Pulmonary artery endothelial cell (primary cell): ENCODE measurements at regions not wholly inside any gene's neighbourhood (a gene's known extent, or its start where the extent isn't known, plus 50 kb on each side); places are given as distances from the start of the nearest gene placed in this dataset.

Experiments
- DNase-seq: peaks from one replicate; pipeline ENCODE4 v3.0.0-alpha.2; 2011; ENCODE audit warnings: low read depth, low spot score

DNA sequence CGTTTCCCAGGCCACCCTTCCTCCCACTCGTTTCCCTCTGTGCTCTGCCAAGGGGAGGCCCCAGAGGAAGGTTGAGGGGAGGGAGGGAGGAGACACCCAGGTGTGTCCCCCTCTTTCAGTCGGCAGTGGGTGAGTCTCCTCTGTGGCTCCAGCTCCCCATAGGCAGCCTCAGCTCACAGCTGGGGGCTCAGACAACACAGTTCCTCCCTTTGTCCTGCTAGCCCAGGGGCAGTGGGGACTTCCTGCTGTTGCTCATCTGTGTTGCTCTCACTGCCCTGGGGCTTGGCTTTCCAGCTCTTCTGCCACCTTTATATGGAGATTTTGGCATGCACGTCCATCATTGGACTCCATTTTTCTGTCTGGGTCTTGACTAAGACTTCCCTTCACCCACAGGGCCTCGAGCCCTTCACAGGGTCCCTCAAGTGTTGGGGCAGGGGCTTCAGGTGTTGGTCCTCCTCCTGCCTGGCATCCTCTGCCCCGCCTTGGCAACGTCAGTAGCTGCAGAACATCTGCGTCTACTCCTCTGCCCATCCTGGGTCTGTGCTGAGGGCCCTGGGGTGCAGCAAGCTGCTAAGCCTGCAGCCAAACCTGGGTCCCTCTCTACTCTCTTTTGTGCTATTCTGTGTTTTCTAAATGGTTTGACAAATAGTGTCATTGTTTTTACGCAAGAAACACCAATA is 190.6 kb upstream of the PMEPA1 start:
- DNase-seq: no peak

DNA sequence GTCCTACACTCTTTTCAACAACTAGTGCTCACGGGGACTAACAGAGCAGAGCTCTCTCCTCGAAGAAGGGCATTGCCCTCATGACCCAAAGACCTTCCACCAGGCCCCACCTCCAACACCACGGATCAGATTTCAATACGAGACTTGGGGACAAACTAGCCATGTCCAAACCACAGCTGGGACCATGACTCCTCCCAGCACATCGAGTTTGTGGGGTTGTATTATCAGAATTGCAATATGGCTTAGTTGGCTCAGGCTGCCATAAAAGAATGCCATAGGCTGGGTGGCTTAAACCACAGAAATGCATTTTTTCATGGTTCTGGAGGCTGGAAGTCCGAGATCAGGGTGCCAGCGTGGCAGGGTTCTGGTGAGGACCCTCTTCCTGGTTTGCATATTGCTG is 189.7 kb upstream of the PMEPA1 start:
- DNase-seq: no peak

DNA sequence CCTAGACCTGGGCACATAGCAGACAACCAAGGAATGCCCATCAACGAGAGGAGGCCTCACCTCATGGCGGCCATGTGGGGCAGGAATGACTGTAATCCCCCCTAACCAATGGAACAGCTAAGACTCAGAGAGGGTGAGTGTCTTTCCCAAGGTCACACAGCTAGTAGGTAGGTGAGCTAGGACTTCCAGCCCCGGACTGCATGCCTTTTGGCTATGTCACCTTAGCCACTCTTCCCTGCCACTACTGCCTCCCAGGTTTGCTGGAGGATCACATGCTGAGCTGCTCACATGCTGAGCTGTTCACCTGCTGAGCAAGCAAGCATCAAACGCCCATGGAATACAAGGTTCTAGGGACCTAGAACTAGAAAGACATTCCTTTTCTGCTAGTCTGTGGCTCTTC is 188.5 kb upstream of the PMEPA1 start:
- no peak for DNase-seq

DNA sequence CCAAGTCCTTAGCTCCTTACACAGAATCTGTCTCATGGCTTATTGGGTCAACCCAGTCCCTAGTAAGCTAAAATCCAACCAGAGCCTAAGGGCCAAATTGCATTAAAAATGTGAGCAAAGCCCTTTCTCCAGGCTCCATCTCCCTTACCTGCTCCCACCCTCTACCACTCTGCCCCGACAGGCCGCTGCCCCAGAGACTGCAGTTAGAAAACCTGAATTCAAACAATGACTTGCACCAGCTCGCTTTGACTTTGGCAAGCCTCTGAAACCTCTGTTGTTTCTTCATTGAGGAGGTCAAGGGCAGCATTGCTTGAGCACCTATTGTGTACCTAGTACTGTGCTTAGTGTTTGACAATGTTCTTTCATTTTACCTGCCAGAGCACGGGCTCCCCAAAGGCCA is 188.1 kb upstream of the PMEPA1 start:
- no peak for DNase-seq

DNA sequence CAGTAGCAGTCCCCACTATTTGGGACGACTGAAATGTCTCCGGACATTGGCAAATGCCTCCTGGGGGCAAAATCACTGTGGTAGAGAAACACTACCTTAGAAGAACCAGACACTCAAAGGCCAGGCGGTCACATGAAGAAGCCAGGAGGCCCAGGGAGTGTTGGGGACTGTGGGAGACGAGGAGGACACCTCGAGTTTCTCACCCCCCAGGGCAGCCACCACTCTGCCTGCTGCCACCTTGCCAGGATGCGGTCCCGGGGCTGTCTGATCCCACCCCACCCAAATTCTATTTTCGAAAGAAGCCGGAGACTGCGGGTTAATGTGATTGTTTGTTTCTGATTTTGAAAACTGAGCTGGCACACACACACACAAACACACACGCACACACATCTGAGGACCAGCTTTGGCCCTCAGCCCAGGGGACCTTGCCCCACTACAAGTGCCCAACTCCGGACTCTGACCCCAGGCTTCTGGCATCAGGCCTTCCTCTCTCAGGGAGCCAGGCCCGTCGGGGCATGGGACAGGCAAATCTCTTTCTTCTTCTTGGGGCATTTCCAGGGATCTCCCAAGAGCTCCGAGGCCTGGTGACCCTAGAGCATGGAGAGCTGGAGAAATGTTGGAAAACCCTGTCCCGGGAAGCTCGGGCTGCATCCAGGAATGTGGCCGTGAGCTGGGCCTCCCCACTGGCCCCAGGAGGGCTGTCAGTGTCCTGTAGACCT is 187.5 kb upstream of the PMEPA1 start:
- no peak for DNase-seq

DNA sequence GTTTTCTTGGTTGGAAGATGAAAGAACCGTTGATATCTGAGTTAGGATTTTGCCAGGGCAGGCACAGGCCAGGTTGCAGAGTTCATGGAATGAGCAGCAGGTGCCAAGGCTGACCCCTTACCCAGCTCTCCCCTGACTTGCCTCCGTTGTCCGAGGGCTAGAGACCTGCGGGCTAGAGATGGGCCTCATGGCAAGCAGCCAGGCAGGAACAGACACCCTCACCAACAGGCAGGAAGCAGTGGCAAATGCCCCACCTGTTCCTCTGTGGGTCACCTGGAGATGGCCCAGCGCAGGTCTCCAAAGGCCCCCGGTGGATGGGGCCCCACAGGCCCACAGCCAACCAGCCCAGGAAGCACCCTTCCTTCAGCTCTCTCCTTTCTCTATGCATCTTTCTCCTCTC is 186.7 kb upstream of the PMEPA1 start:
- no peak for DNase-seq

DNA sequence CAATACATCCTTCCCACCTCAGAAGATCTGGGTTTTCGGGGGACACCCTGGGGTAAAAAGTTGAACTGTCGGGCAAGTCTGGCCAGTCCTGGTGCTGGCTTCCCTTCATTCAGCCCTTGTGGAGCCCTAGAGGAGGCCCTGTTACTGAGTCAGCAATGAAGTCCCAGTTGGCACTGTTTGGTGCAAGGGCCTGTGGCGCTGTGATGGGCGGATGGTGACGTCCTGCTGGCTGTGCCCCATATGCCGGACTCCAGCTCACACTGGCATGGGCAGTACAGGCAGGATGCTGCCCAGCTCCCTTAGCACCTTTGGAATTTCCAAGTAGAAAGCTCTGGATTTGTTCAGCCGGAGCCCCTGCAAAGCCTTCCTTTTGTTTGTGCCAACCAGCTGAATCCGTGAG is 186.2 kb upstream of the PMEPA1 start:
- no peak for DNase-seq

DNA sequence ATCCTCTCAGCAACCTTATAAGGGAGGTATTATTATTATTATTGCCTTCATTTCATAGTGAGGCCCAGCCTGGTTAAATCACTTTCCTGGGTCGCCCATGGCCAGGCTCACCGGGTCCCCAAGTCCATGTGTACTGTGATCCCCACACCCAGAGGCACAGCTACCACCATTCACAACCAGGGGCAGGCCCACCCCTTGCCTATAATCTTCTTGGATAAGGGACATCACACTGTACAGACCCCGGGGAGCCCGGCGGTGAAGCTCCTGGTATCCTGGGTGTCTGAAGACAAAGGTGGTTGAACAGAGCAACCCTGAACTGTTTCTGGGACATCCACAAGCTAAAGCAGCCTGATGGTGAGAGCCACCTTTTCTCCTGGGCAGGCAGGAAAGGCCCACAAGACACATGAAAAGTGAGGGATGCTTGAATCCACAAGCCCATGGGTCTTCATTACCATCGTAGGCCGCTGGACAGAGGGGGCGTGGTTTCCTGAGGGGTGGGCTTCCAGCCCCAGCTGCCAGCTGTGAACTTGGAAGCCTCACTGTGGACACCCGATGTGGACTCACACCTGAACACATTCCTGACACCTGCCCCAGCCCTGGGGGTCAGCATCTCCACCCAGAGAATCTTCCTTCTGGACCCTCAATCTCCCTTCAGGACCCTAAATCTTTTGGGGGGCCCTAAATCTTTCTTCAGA is 185.5 kb upstream of the PMEPA1 start:
- DNase-seq: no peak

DNA sequence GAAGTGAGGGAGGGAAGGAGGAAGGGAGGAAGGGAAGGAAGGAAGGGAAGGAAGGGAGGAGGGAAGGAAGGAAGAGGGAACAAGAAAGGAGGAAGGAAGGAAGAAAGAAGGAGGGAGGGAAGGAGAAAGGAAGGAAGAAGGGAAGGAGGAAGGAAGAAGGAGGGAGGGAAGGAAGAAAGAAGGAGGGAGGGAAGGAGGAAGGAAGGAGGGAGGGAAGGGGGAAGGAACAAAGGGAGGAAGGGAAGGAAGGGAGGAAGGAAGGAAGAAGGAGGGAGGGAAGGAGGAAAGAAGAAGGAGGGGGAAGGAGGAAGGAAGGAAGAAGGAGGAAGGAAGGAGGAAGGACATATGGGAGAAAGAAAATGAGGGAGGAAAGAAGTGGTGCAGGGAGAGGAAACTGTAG is 184.7 kb upstream of the PMEPA1 start:
- no peak for DNase-seq

DNA sequence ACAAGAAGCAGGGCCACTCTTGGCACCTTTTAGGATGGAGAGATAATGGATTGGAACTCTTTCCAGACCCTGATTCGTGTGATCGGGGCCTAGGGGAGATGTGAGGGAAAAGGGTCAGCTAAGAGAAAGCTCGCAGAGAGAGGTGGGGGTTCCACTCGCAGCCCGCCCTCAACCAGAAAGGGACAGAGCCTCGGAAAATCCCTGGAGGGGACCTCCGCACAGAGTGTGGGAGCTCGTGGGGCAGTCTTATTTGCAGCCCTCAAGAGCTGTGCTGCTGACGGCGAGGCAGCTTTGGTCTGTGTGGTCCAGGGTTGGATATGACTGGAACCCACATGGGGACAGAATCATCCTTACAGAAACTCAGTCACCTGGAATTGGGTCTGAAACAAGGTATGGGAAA is 184.3 kb upstream of the PMEPA1 start:
- no peak for DNase-seq

DNA sequence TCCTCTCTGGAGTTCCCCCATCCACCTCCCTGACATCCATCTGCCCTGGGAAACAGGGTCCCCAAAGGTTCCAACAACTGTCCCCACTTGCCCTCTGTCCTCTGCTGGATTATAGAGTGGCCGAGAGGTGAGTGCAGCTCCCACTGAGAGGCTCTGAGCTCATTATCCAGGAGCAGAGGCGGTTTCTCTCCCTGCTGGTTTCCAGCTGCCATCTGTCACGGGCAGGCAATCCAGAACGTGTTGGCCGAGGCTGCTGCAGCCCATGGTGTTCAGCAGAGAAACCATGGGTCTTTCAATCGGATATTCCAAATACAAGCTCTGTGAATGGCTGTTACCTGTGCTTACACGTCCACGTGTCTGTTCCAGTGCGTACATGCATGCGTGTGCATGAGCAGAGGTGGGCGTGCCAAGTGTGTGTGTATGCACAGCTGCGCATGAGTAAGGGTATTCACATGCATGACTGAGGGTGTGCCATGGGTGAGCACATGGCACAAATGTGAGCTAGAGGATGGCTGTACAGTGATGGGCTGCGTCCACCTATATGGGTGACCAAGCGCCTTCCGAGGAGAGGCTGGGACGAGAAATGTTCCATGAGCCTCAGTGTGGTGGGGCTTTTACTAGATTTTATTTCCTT is 183.7 kb upstream of the PMEPA1 start:
- no peak for DNase-seq

DNA sequence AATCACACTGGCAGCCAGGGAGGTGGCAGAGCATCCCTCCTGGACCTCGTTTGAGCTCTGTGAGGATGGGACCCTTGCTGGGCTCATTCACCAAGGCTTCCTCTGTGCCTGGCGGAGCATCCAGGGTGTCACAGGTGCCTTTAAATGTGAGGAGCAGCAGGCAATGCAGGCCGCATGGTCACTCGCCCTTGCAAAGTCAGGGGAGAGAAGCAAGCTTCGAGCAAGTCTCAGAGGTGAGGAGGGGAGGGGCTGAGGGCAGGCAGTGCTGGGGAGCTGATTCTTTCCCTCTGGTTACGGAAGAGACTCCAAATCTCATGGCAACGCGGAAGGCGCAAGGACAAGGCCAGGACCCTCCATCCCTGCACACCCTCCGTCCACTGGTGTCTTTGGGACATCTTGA is 182.7 kb upstream of the PMEPA1 start:
- DNase-seq: no peak

DNA sequence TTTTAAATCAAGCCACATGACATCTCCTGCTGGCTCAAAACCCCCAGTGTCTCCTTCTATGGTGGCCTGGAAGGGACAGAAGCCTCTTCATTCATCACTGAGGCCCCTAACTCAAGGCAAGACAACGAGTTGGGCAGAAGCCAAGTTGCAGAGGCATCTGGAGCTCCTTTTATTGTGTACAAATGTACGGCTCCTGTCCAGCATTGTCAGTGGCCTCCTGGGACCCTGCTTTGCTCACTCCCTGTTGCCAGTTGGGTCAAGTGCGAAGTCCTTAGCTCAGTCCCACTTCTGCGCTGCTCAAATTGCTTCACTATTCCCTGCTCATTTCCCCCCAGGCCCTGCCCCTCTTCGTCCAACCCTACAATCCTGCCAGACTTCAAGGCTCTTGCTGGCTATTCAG is 181.2 kb upstream of the PMEPA1 start:
- no peak for DNase-seq

DNA sequence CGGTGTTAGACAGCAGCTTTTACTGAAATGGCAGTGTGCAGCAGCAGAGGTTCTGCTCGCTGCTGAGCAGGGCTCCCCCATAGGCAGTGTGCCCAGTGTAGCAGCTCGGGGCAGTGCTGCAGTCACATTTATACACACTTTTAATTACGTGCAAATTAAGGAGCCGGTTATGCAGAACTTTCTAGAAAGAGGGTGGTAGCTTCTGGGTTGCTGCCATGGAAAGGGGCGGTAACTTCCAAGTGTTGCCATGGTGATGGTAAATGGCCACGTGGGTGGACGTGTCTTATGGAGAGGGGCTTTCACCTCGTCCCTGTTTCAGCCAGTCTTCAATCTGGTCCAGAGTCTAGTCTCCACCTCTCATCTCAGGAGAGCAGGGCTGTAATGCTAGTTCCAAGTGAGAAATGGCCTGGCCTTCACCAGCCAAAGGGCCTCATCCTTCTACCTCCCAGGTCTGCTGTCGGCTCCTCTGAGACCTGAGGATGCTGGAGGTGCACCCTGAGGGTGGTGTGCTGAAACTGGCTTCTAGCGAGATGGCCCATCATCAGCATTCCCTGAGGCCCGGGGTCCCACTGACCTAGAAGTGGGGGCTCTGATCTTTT is 180.5 kb upstream of the PMEPA1 start:
- no peak for DNase-seq

DNA sequence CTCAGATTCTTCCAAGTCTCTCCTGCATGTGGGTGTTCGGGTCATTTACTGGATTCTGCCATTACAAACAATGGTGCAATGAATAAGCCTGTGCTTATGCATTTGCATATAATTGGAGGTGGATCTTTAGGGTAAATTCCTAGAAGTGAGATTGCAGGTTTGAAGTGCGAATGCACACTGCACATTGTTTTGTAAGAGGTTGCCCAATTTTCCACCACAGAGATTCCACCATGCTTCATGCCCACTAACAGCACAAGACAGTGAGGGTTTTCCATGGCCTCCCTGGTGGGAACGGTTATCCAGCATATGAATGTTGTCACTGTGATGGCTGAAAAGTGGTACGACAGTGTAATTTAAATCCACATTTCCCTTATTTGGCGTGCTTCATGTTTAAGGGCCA is 178.8 kb upstream of the PMEPA1 start:
- DNase-seq: no peak

DNA sequence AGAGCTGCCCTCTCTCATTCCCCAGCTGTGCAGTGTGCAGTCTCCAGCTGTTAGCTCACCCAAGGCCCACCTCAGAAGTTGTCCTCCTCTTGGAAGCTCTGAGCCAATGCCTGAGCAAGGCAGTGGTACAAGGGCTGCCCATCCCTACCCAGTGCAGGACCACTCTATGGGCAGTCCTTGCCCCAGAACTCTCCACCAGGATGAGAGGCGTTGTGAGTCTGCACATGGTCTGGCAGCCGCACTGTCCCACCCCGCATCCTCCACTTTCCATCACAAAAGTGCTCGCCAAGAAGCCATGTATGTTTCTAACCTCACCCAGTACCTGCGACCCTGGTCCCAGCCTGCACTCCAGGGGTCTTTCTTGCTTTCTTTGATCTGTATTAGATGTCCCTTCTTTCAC is 175.1 kb upstream of the PMEPA1 start:
- DNase-seq: no peak

DNA sequence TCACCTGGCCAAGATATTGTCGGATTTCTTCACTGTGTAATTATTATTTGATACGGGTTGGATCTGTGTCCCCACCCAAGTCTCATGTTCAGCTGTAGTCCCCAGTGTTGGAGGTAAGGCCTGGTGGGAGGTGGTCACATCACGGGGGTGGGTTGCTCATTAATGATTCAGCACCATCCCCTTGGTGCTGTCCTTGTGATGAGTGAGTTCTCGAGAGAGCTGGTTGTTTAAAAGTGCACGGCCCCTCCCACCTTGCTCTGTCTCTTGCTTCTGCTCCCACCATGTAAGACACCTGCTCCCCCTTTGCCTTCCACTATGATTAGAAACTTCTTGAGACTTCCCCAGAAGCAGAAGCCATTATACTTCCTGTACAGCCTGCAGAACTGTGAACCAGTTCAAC is 173.9 kb upstream of the PMEPA1 start:
- DNase-seq: no peak

DNA sequence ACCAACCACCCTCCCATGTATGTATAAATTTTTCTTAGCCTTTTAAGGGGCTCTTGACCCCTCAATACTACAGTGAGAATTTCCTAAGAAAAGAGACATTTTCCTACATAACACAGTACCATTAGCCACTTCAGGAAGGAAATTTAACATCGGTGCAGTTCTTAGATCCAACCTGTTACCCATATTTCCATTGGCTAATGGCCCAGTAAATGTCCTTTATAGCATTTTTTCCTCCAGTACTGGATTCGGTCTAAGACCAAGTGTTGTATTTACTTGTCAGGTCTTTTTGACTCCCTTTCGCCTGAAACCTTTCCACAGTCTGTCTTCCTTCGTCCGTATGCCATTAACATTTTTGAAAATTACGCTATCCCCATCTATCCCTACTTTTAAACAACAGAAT is 173.4 kb upstream of the PMEPA1 start:
- DNase-seq: no peak

DNA sequence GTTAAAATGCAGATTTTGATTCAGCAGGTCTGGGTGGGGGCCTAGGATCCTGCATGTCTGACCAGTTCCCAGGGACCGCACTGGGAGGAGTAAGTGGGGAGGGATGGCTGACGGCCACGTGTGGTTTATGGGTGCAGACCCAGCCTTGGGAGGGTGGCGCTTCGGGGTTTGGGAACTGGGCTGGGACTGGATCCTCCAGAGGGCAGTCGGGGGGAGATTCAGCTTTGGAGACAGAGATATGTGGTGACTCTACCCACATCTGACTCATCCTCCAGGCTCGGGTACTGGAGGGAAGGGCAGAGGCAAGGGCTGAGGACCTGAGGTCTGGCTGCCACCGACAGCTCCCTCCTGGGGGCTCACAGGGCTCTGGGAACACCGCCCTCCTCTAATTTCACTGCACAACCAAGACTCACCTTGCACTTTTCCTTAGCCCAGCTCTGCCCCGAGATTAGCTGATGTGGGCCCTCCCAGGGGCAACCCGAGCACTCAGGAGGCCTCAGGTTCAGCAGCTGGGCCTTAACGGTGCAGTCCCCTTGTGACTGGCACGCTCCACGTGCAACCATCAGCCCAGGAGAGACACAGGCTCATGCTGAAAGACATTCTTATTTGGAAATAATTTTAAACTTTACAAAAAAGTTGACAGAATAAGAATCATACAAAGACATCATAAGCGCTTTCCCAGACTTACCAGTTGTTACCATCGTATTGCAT is 172.8 kb upstream of the PMEPA1 start:
- no peak for DNase-seq

DNA sequence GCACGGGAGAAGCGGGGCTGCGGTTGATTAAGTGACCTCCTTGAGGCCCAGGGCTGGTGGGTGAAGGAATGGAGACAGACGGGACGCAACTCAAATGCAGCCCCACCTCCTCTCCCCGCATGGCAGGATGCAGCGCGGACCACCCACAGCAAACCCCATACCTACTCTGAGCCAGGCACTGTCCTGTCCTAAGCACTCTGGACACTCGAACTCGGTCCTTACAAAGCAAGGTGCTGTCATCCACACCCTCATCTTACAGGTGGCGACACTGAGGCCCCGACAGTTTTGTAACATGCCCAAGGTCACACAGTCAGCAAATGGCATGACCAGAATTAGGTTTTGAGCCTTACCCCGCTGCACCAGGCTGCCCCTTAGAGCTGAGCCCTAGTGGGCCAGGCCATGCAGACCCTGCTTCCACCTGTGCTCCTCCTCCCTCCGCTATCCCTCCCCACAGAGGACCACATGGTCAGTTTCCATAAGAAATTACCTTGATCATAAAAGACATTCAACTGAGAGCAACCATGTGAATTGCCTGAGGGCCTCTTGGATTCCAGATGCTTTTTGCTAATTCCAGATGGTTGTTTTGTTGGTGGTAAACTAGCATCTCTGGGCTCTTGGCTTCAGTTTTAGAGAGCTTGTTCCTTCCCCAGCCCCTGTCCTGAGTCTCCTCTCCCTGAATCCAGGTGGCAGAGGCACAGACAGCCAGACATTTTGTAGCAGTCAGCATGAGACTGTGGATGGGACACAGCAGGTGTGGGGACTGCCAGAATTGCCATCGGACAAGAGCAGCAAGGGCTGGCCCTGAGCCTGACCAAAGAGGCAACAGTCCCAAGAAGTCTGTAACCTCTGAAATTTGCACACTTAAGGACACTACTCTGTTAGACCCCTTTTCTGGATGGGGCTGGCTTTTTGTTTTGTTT is 171.9 kb upstream of the PMEPA1 start:
- no peak for DNase-seq
